ENCODE measurements at regions not wholly inside any gene's neighbourhood (a gene's known extent, or its start where the extent isn't known, plus 50 kb on each side); places are given as distances from the start of the nearest gene placed in this dataset.

GRCh38 chr9:134276453-134277245 lies 49.6 kb upstream of the RXRA start:
- ChIA-PET POLR2A (no interaction called here), CTCF (no interaction called here), RAD21 (ENCODE audit: unreplicated experiment) (no interaction called here), SMC1A (ENCODE audit: uncharacterized antibody, unreplicated experiment) (no interaction called here)
- H4K20me1 ChIP-seq (ENCODE audit: control insufficient read depth, insufficient read depth): no peaks in the 10 kb centered on the region
- FAIRE-seq (no peak), ATAC-seq (no peak), DNase-seq (ENCODE audit: low read depth, low spot score) (no peak)
- H3K36me3 ChIP-seq (ENCODE audit: control insufficient read depth in 2 of 2, insufficient read depth in 2 of 2, low read length in 1 of 2): no peaks in the 10 kb centered on the region
- H3K9ac ChIP-seq (ENCODE audit: control insufficient read depth, insufficient read depth, low read length): no peak overlapping the region
- WGBS (ENCODE audit: insufficient coverage, insufficient replicate concordance, low lambda C conversion rate, missing lambda C conversion rate): 19% methylated on average over 13 of the region's 13 CpGs
- no TSS peak for BruUV-seq (replicated peaks)
- peaks cover 0 to 4% of the 10 kb centered on the region in 2 experiments; a peak in 1 of 4 replicates for H3K27me3 ChIP-seq (replicated peaks in 1 of 2; ENCODE audit: control insufficient read depth in 2 of 2, insufficient read depth in 2 of 2, low read length in 1 of 2)
- no peak overlapping the region for H3K4me3 ChIP-seq
- no peak overlapping the region for H3K27ac ChIP-seq (ENCODE audit: control insufficient read depth, insufficient read depth)
- no peaks in the 10 kb centered on the region for H3K4me1 ChIP-seq (ENCODE audit: control insufficient read depth, insufficient read depth, low read length)
- H3K4me2 ChIP-seq (ENCODE audit: control insufficient read depth, insufficient read depth): no peak overlapping the region
- no peak overlapping the region for H2AFZ ChIP-seq (ENCODE audit: control insufficient read depth, low read depth, low read length)
- intact Hi-C loops (cut with micrococcal nuclease; ENCODE audit: unreplicated experiment): no loop called here
- H3K79me2 ChIP-seq (ENCODE audit: control insufficient read depth, insufficient read depth, low read length): no peaks in the 10 kb centered on the region
- no peaks in the 10 kb centered on the region; the same call in 2 of the 3 replicates for H3K9me3 ChIP-seq (replicated peaks; ENCODE audit: control insufficient read depth, insufficient read depth, low read length)
- in situ Hi-C loops (cut with MboI): no loop called here
- TF ChIP-seq SRF (IDR thresholded peaks at IDR 0.05; ENCODE audit: low read depth in 2 of 2, low read length in 2 of 2): no peak
- TF ChIP-seq EED (IDR thresholded peaks at IDR 0.05; ENCODE audit: low read depth): no peak
- no peak for TF ChIP-seq IKZF2 (IDR thresholded peaks at IDR 0.05)
- TF ChIP-seq, protein P1, sequence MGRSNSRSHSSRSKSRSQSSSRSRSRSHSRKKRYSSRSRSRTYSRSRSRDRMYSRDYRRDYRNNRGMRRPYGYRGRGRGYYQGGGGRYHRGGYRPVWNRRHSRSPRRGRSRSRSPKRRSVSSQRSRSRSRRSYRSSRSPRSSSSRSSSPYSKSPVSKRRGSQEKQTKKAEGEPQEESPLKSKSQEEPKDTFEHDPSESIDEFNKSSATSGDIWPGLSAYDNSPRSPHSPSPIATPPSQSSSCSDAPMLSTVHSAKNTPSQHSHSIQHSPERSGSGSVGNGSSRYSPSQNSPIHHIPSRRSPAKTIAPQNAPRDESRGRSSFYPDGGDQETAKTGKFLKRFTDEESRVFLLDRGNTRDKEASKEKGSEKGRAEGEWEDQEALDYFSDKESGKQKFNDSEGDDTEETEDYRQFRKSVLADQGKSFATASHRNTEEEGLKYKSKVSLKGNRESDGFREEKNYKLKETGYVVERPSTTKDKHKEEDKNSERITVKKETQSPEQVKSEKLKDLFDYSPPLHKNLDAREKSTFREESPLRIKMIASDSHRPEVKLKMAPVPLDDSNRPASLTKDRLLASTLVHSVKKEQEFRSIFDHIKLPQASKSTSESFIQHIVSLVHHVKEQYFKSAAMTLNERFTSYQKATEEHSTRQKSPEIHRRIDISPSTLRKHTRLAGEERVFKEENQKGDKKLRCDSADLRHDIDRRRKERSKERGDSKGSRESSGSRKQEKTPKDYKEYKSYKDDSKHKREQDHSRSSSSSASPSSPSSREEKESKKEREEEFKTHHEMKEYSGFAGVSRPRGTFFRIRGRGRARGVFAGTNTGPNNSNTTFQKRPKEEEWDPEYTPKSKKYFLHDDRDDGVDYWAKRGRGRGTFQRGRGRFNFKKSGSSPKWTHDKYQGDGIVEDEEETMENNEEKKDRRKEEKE (IDR thresholded peaks at IDR 0.05): no peak
- TF ChIP-seq SIX5 (IDR thresholded peaks at IDR 0.05; ENCODE audit: low read depth, low read length, severe bottlenecking): no peak
- TF ChIP-seq, protein P2, sequence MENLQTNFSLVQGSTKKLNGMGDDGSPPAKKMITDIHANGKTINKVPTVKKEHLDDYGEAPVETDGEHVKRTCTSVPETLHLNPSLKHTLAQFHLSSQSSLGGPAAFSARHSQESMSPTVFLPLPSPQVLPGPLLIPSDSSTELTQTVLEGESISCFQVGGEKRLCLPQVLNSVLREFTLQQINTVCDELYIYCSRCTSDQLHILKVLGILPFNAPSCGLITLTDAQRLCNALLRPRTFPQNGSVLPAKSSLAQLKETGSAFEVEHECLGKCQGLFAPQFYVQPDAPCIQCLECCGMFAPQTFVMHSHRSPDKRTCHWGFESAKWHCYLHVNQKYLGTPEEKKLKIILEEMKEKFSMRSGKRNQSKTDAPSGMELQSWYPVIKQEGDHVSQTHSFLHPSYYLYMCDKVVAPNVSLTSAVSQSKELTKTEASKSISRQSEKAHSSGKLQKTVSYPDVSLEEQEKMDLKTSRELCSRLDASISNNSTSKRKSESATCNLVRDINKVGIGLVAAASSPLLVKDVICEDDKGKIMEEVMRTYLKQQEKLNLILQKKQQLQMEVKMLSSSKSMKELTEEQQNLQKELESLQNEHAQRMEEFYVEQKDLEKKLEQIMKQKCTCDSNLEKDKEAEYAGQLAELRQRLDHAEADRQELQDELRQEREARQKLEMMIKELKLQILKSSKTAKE (IDR thresholded peaks at IDR 0.05; ENCODE audit: low read depth, poor library complexity, severe bottlenecking): no peak
- TF ChIP-seq BCL11A (IDR thresholded peaks at IDR 0.05; ENCODE audit: low read depth, low read length): no peak
- no peak for TF ChIP-seq HSF1 (IDR thresholded peaks at IDR 0.05; ENCODE audit: low read depth, low read length)
- no peak for TF ChIP-seq ELK1 (IDR thresholded peaks at IDR 0.05; ENCODE audit: low read depth, low read length)
- no peak for TF ChIP-seq ZNF207 (IDR thresholded peaks at IDR 0.05; ENCODE audit: borderline replicate concordance)
- no peak for TF ChIP-seq LARP7 (IDR thresholded peaks at IDR 0.05)
- TF ChIP-seq ZNF274 (IDR thresholded peaks at IDR 0.05; ENCODE audit: insufficient read depth, insufficient read length): no peak
- TF ChIP-seq, protein P3, sequence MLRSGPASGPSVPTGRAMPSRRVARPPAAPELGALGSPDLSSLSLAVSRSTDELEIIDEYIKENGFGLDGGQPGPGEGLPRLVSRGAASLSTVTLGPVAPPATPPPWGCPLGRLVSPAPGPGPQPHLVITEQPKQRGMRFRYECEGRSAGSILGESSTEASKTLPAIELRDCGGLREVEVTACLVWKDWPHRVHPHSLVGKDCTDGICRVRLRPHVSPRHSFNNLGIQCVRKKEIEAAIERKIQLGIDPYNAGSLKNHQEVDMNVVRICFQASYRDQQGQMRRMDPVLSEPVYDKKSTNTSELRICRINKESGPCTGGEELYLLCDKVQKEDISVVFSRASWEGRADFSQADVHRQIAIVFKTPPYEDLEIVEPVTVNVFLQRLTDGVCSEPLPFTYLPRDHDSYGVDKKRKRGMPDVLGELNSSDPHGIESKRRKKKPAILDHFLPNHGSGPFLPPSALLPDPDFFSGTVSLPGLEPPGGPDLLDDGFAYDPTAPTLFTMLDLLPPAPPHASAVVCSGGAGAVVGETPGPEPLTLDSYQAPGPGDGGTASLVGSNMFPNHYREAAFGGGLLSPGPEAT (IDR thresholded peaks at IDR 0.05; ENCODE audit: low read depth): no peak

Data from GM12878 (cell line).